AG04450 (cell line): ENCODE measurements at regions not wholly inside any gene's neighbourhood (a gene's known extent, or its start where the extent isn't known, plus 50 kb on each side); places are given as distances from the start of the nearest gene placed in this dataset.

ENCODE experiments used
- CTCF ChIA-PET: fragments of 300-600, 350-600 bp; formaldehyde crosslinking; extraction: SDS; loops from one replicate; lab custom pipeline; 2022; ENCODE audit warnings: antibody characterized with exemption, inconsistent platforms; lab: Charles Lee
- POLR2A ChIA-PET: fragments of 350-600 bp; formaldehyde crosslinking; extraction: SDS; loops from one replicate; lab custom pipeline; 2021; ENCODE audit warnings: antibody characterized with exemption, inconsistent platforms; lab: Yijun Ruan, JAX
- DNase-seq: peaks from one replicate; pipeline ENCODE4 v3.0.0-alpha.2; 2011; ENCODE audit warnings: low read depth, low spot score
- H3K27ac ChIP-seq: one replicate; pipeline ENCODE4 v1.5.1; 2012; ENCODE audit warnings: low read depth, low read length, control low read depth
- H3K27me3 ChIP-seq: one replicate; pipeline ENCODE4 v1.6.0; 2012; ENCODE audit warnings: low read length; ENCODE audit not compliant: control insufficient read depth, insufficient read depth
- H3K4me3 ChIP-seq: 2 replicates; pipeline ENCODE4 v1.5.1; 2011; ENCODE audit warnings: mild to moderate bottlenecking, low read depth, low read length, control low read depth
- H3K9me3 ChIP-seq: 2 replicates; pipeline ENCODE4 v1.5.1; 2012; ENCODE audit warnings: low read length; ENCODE audit not compliant: control insufficient read depth, insufficient read depth
- TF ChIP-seq, protein P1 (sequence below): IDR thresholded peaks from 2 replicates; pipeline ENCODE4 v1.5.1; 2011; ENCODE audit warnings: low read depth, low read length, control low read depth, inconsistent platforms

DNA sequence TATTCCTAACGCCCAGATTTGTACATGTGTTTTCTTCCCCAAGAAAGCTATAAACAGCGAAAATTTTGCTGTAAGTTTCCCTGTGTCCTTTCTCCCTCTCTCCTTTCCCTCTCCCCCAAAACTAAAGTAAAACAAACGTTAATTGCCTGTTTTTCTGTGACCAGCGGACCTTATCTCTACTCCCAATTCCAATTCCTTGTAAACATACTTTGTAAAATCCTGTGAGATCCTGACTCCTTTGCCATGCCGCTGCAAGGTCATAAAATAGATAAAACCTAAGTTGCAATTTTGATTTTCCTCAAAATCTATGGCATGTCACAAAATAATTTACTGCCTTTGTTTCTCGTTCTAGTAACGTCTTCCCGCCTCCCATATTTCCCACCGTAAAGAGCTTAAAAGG, 217.6 kb downstream of the USP6NL start:
- peaks cover 19% of the 10 kb centered on the region for H3K9me3 ChIP-seq
- peaks cover 2% of the 10 kb centered on the region for H3K27me3 ChIP-seq
- POLR2A ChIA-PET: no interaction called here
- no peak overlapping the region for H3K4me3 ChIP-seq
- TF ChIP-seq, protein P1, sequence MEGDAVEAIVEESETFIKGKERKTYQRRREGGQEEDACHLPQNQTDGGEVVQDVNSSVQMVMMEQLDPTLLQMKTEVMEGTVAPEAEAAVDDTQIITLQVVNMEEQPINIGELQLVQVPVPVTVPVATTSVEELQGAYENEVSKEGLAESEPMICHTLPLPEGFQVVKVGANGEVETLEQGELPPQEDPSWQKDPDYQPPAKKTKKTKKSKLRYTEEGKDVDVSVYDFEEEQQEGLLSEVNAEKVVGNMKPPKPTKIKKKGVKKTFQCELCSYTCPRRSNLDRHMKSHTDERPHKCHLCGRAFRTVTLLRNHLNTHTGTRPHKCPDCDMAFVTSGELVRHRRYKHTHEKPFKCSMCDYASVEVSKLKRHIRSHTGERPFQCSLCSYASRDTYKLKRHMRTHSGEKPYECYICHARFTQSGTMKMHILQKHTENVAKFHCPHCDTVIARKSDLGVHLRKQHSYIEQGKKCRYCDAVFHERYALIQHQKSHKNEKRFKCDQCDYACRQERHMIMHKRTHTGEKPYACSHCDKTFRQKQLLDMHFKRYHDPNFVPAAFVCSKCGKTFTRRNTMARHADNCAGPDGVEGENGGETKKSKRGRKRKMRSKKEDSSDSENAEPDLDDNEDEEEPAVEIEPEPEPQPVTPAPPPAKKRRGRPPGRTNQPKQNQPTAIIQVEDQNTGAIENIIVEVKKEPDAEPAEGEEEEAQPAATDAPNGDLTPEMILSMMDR: no peak
- CTCF ChIA-PET: no interaction called here
- no peak for DNase-seq
- no peak overlapping the region for H3K27ac ChIP-seq

DNA sequence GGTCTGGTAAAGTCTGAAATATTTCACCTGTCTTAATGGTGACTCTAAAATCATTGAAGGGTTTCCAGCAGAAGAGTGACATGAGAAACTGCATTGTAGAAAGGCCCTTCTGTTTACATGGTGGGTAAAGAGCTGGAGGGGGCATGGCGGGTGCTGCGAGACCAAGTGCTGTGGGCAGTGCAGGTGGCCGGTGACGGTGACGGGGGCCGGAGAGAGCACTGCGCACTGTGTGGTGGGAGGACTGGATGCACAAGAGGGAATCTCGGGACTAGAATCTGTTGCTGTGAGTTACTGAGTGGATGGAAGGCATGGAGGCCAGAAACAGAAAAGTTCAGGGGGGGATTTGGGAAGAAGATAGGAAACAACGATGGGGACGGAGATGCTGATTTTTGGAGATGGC, 218.7 kb downstream of the USP6NL start:
- Histone ChIP-seq H3K27me3 (peaks cover 2% of the 10 kb centered on the region), H3K27ac (no peak overlapping the region), H3K9me3 (peaks cover 22% of the 10 kb centered on the region), H3K4me3 (no peak overlapping the region)
- TF ChIP-seq, protein P1: no peak
- CTCF ChIA-PET: no interaction called here
- POLR2A ChIA-PET: no interaction called here
- no peak for DNase-seq

DNA sequence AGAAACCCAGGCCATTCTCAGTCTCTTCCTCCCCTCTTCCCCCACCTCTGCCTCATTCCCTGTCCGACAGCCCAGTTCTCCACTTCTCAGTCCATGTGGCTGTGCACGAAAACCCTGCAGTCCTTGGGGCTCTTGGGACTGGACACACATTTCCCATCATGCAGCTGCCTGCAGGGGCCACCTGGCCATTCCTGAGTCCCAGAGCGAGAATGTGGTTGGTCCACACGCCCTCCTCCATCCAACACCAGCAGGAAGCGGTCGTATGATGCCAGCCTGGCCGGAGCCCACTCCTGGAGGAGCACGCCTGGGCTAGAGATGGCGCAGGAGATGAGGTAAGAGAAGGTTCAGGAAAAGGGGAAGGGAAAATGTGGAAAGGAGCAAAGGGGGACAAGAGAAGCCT, 222.5 kb downstream of the USP6NL start:
- Histone ChIP-seq H3K9me3 (peaks cover 10% of the 10 kb centered on the region; the same call in 1 of the 2 replicates), H3K4me3 (no peak overlapping the region), H3K27ac (no peak overlapping the region), H3K27me3 (peaks cover 2% of the 10 kb centered on the region)
- CTCF ChIA-PET: no interaction called here
- TF ChIP-seq, protein P1: no peak
- DNase-seq: no peak
- POLR2A ChIA-PET: no interaction called here

DNA sequence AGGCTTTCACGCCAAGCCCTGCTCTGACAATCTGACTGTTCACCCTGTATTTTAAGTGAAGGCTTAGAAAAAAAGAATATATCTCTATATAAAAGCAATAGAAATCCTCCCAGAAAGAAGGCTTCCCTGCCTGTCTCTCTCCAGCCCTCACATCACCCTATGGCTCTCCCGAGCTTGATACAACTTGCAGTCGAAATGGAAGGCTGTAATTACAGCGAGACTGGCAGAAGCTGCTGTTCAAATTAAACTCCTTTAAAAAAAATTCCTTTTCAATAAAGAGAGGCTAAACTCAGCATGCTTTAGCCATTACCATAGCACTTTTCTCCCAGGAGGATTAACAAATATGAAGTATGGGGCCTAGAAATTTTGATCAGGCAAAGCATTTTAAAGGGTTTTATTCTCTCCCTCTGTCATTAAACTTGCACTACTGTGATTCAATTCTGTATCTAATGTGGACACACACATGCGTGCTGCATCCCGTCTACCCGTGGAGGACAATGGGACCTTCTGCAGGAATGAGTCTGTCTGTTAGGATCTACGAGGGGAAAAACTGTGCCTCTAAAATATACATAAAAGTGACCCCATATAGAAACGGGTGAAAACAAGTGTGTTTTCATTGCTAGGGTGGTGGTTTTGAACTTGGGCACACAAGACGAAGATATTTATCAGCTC, 223.8 kb downstream of the USP6NL start:
- no peak overlapping the region for H3K27ac ChIP-seq
- no peak for DNase-seq
- ChIA-PET CTCF (no interaction called here), POLR2A (no interaction called here)
- H3K9me3 ChIP-seq: peaks cover 13% of the 10 kb centered on the region
- H3K27me3 ChIP-seq: peaks cover 2% of the 10 kb centered on the region
- TF ChIP-seq, protein P1: no peak
- H3K4me3 ChIP-seq: no peak overlapping the region

DNA sequence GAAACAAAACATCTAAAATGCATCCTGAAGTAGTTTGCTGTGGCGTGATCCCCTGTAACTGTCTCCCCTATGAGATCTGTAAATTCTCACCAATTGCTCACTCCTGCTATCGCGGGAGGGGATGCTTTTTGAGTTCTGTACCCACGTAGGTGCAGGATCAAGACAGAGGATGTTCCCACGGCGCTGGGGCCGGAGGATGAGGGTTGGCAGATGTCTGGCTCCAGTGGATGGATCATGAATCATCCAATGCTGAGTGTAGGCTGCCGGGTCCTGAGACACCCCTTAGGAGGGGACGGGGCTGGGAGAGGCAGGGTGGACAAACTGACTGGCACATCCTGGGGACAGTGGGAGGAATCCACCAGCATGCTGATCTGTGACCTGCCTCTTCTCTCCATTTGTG, 224.4 kb downstream of the USP6NL start:
- H3K27me3 ChIP-seq: peaks cover 2% of the 10 kb centered on the region
- ChIA-PET POLR2A (no interaction called here), CTCF (no interaction called here)
- H3K4me3 ChIP-seq: no peak overlapping the region
- no peak overlapping the region for H3K27ac ChIP-seq
- H3K9me3 ChIP-seq: peaks cover 17% of the 10 kb centered on the region
- TF ChIP-seq, protein P1: no peak
- DNase-seq: no peak
